ENCODE measurements at regions not wholly inside any gene's neighbourhood (a gene's known extent, or its start where the extent isn't known, plus 50 kb on each side); places are given as distances from the start of the nearest gene placed in this dataset.
"Not testable (repeated sequence)": the region's sequence is repeated elsewhere in the genome, so short reads cannot be mapped to it uniquely, and the experiment has no call there.

GRCh38 chr19:28332886-28333285 is 880.1 kb downstream of the UQCRFS1 start:
- DNase-seq: no peak

GRCh38 chr19:28332351-28332750 is 880.6 kb downstream of the UQCRFS1 start:
- no peak for DNase-seq

DNA sequence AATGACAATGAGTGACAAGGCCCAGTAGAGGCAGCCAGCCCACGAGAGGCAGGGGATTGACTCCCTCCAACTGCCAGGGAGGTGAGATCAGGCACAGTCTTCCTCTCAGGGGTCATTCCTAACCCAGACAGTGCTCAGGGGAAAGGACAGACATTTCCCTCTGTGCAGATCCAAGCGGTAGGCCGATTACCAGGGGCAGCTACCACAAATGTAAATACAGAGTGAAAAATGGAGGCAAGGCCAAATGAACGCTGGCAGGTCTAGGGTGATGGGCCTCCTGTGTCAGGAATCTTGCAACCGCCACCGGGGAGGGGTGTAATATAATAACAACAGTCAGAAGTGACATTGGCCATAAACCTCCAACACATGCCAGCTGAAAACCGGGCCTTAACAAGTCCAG is 881.4 kb downstream of the UQCRFS1 start:
- no peak for DNase-seq

DNA sequence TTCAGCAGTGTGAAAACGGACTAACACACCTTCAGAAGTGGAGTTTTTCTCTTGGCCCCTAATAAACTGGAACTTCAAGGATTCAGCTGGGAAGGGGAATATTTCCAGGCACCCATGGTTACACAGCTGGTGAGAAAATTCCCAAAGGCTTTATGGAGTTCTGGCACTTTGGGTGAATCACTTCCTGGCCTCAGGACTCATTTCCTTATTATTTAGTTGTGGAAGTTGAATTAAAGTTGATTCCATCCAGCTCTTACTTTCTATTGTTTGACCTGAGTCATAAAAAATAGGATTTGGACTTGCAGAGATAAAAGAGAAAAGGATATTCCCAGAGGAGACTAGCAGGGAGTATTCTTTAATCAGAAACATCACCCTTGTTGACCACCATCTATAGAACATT is 882.1 kb downstream of the UQCRFS1 start:
- peak; percentile 32 for DNase-seq

GRCh38 chr19:28329429-28329828 is 883.5 kb downstream of the UQCRFS1 start:
- no peak for DNase-seq

GRCh38 chr19:28327905-28328304 is 885.0 kb downstream of the UQCRFS1 start:
- no peak for DNase-seq

DNA sequence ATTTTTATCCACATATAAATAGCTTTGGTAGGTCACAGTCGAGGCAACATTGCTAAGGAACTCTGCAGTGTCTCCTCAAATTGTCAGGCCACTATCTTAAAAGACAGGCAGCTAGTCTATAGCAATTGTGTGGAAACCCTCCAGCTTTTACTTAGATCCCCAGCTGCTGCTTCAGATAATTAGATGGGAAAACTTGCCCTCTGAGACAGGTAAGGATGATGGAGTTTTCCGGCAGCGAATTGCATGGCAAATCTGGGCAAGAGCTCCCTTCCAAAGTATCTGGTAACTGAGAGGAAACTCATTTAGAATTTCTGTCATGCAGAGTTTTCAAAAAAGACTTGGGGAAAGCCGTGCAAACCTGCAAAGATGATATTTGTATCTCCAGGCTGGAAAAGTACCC is 886.2 kb downstream of the UQCRFS1 start:
- DNase-seq: no peak

DNA sequence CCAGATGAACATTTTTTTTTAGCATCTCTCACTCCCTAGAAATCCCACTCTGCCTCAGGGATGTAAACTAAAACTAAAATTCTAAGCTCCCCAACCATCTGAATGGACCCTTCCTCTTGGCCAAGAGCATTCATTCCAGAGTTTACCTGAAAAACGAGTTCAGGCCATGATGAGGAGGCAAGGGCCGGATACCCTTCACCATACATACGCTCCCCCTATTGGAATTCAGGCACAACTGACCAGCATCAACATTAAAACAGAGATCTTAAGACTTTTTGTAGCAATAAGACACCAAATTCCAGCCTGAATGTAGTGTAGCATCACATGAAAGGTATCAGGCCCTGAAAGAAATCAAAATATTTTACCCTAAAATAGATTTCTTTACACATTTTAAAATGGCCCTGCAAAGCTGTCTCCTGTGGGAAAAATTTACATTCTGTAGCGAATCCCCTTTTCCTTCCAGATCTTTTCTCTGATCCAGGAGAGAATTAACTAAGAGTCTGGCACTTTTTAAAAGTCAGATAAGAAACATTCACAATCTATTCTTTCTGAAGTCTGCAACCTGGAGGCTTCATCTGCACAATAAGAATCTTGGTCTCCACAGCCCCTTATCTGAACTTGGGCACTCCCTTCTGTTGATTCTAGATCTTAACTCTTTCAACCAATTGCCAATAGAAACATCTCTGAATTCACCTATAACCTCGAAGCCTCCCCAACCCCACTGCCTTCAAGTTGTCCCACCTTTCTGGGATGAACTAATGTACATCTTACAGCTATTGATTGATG is 888.5 kb downstream of the UQCRFS1 start:
- DNase-seq: no peak

- DNase-seq: no peak
These were observed 890.0 kb downstream of the UQCRFS1 start for GRCh38 chr19:28322945-28323344.

DNA sequence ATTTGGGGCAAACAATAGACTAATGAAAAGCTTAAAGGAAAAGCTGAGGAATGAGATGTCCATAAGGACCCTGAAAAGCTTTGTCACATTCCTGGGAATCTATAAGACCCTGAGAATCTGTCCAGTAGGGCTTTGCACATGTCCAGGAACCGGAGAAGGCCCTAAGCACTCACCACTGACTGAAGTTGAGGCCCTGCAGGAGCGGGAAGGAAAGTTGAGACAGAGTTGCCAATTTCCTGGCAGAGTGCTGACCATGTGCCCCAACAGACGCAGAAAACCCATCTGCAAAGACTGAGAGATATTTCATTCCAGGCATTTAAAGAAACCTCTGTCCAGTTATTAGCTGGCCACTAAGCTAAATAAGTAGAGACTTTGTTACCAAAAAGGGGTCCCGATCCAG is 890.5 kb downstream of the UQCRFS1 start:
- no peak for DNase-seq

- DNase-seq: no peak
These were observed 893.0 kb downstream of the UQCRFS1 start for GRCh38 chr19:28319918-28320317.

- DNase-seq: no peak
These were observed 893.7 kb downstream of the UQCRFS1 start for GRCh38 chr19:28319227-28319626.

- no peak for DNase-seq
These were observed 894.3 kb downstream of the UQCRFS1 start for GRCh38 chr19:28318469-28319179.

GRCh38 chr19:28316464-28316863 is 896.5 kb downstream of the UQCRFS1 start:
- DNase-seq: no peak

DNA sequence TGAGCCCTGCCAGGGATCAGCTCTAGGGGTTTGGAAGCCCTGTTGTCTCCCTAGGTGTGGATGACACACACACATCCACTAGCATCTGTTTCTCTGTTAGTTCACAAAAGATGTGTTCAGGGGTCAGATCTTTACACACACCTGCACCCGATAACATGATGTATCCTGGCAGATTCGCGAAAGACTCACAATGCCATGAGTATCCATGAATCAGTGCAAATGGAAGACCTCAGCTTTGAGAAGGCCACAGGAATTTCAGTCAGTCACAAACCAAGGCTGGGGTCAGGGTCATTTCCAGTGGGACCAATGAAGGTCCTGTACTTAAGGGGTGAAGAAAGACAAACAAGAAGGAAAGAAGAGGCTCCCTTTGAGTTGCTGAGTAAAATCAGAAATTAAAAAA is 898.2 kb downstream of the UQCRFS1 start:
- no peak for DNase-seq

DNA sequence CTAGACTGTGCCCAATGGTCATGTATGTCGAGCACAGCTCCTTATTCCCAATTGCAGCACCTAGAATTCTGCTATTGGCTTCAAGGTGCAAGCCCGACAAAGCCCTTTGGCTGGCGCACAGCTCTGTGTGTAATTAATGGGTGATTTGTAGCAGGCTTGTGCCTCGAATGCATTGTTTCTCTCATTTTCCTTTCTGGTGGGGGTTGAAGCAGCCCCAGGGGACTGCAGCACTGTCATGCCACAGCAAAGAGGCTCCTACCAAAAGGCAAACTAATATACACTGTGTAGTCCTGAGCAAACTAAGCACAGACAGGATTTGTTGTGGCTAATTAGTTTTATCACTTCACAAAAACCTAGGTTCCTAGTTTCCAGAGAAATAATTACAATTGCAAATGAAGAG is 898.7 kb downstream of the UQCRFS1 start:
- DNase-seq: no peak

- DNase-seq: peak; percentile 94
These were observed 899.3 kb downstream of the UQCRFS1 start for GRCh38 chr19:28313633-28314032.

GRCh38 chr19:28312269-28312668 is 900.7 kb downstream of the UQCRFS1 start:
- no peak for DNase-seq

- DNase-seq: not testable (repeated sequence)
These were observed 902.1 kb downstream of the UQCRFS1 start for GRCh38 chr19:28310829-28311228.

- DNase-seq: no peak
These were observed 903.9 kb downstream of the UQCRFS1 start for GRCh38 chr19:28309070-28309469.

DNA sequence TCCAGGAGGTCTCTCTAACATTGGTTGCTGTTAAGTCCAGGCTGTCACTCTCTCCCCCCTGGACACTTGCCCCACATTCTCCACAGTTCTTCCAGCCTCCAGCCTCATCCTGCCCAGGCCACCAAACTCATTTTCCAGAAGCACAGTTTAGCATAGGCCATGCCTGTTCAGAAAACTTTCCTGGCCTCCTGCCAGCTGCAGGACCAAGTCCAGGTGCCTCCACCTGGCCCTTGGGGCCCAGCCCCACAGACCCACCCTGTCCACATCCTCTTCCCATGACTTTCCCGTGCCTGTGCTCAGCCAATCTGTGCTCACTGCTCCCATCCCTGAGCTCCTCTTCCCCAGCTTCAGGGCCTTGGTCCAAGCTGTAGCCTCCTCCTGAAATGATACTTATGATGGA is 905.0 kb downstream of the UQCRFS1 start:
- DNase-seq: no peak

GRCh38 chr19:28307487-28307886 is 905.5 kb downstream of the UQCRFS1 start:
- peak; percentile 66 for DNase-seq

DNA sequence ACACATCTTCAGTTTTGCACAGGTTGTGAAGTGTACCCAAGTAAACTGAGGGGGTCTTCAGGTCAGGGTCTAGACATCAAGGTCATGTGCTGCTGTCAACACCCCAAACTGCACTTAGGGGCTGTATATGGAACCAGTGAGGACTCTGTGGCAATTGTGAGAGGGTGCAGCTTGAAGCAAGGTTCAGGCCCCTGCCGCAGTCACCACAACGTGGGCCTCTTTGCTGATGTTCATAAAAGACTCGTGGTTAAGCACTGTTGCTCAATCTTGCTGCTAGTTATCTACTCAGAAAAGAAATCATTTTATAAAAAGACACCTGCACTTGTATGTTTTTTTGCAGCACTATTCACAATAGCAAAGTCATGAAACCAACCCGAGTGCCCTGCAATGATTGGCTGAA is 907.4 kb downstream of the UQCRFS1 start:
- no peak for DNase-seq

DNA sequence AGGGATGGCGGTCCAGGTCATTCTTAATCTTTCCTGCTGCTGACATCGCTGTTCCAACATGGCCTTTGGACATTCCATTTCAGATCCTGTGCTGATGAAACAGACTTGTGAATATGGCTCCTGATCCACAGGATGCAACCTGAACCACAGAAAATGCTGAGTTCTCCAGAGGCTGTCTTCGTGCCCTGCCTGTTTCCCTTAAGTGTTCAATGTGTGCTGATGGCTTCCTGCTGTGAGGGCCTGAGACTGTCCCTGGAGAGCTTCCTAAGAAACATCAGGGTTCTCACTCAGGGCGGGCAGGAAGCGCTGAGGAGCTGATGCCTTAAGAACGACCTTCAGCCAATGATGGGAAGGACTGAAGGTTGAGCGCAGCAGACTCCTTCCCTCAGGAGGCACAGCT is 909.4 kb downstream of the UQCRFS1 start:
- DNase-seq: no peak

DNA sequence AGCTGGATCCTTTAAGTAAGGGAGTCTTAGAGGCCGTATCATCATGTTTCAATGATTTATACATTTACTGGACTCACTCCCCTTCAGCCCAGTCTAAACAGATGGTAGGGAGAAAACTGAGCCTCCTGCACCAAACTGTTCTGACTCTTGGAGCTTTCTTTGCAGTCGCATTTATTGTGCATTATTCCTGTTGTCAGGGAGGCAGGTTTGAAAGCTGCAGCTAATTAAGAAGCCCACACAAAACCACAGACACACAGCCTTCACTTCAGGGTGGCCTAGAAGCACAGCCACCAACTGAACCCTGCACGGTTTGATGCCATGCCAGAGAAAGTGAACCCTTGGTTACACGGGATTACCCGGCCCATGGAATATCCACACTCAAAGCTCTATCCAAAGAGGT is 911.0 kb downstream of the UQCRFS1 start:
- peak; percentile 57 for DNase-seq
